GM20431 (cell line): ENCODE measurements at regions not wholly inside any gene's neighbourhood (a gene's known extent, or its start where the extent isn't known, plus 50 kb on each side); places are given as distances from the start of the nearest gene placed in this dataset.

ENCODE experiments used
- in situ Hi-C: fragments of 300-500 bp; cut with MseI, MboI; formaldehyde crosslinking; loops from one replicate; pipeline ENCODE4 v1.15.0; 2020; ENCODE audit warnings: low sequenced_read_pairs; ENCODE audit not compliant: unreplicated experiment

- in situ Hi-C loops, result no loop called here
Measured at GRCh38 chr15:97473627-97474026, 486.9 kb upstream of the ARRDC4 start.

DNA sequence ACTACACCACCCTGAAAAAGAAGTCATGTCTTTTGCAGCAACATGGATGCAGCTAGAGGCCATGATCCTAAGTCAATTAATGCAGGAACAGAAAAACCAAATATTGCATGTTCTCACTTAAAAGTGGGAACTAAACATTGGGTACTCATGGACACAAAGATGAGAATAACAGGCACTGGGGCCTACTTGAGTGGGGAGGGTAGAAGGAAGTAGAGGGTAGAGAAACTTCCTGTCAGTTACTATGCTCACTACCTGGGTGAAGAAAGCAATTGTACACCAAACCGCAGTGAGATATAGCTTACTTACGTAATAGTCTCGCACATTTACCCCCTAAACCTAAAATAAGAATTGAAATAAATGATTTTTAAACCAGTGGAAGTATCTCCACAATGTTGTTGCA is 480.5 kb upstream of the ARRDC4 start:
- in situ Hi-C loops, result no loop called here

GRCh38 chr15:97482521-97482920 is 478.0 kb upstream of the ARRDC4 start:
- in situ Hi-C loops, result no loop called here

DNA sequence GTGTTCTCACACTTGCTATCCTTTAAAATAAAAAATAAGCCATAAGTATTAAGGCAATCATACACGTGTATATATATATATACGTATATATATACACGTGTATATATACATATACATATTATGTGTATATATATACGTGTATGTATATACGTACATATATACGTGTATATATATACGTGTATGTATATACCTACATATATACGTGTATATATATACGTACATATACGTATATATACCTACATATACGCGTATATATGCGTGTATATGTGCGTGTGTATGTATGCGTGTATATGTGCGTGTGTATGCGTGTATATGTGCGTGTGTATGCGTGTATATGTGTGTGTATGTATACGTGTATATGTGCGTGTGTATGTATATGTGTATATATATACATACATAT is 477.3 kb upstream of the ARRDC4 start:
- in situ Hi-C loops, result no loop called here

DNA sequence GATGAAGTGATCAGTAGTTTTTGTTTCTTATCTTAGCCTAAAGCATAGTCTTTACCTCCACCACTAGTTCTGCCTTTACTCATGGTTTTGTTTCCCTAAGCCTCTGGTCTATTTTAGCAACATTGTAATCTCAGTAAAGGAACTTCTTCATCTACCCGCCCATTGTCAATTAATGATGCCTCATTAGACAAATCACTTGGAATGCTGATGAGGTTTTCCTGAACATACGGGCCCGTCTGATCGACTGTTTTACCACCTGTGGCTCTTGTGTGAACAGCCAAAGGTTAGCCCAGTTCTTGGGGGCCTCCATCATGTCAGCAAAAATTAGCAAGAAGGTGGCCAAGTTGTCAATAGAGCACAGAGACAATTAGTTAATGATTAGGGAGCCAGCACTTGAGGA is 470.1 kb upstream of the ARRDC4 start:
- in situ Hi-C loops, result no loop called here

- in situ Hi-C loops, result no loop called here
Measured at GRCh38 chr15:97501291-97501690, 459.2 kb upstream of the ARRDC4 start.

GRCh38 chr15:97502038-97502437 is 458.5 kb upstream of the ARRDC4 start:
- in situ Hi-C loops, result no loop called here

DNA sequence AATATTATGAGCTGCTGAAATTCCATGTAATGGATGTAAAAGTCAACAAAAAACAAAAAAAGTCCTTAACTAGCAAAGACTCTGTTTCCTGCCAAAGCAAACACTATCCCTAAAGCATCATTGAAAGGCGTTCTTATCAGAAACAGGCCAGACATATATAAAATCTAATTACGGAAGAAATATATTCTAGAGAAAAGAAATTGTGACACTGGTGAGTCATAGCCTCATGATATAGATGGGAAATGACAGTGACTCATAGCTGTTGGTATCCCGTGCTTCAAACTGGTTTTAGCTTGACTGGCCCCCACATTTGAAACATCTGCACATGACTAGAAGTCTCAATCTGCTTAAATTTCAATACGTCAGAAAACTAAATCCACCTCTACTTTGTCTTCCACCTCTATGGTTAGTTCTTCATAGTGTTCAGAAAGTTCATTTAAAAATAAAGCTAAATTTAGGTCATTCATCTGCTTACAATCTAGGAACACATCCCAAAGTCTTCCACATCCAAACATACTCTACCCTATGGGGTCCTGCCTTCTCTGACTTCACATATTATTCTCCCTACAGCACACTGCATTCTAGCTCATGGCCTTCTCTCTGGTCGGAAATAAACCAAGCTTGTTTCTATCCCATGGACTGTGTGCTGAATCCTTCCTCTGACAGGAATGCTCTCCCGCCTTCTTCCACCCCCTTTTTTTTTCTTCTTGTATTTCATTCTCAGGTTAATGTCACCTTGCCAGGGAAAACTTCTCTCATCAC is 456.3 kb upstream of the ARRDC4 start:
- in situ Hi-C loops, result no loop called here

- in situ Hi-C loops, result no loop called here
Measured at GRCh38 chr15:97517737-97518136, 442.8 kb upstream of the ARRDC4 start.

DNA sequence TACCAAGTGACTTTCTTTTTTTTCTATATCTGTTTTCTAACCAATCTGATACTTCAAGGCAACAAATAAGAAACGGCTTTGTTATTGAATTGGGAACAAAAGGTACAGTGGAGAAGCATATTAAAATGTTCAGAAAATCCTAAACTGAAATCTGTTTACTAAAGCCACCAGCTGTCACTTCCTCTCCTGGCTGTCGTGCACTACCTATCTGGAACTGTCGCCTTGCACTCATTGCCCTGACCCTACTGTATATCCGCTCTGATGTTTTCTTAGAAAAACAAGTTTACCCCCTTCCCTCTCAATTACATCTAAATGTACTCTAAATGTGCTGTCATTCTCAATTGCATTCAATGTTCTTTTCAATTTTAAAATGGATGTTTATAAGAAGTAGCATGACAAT is 439.8 kb upstream of the ARRDC4 start:
- in situ Hi-C loops, result no loop called here

DNA sequence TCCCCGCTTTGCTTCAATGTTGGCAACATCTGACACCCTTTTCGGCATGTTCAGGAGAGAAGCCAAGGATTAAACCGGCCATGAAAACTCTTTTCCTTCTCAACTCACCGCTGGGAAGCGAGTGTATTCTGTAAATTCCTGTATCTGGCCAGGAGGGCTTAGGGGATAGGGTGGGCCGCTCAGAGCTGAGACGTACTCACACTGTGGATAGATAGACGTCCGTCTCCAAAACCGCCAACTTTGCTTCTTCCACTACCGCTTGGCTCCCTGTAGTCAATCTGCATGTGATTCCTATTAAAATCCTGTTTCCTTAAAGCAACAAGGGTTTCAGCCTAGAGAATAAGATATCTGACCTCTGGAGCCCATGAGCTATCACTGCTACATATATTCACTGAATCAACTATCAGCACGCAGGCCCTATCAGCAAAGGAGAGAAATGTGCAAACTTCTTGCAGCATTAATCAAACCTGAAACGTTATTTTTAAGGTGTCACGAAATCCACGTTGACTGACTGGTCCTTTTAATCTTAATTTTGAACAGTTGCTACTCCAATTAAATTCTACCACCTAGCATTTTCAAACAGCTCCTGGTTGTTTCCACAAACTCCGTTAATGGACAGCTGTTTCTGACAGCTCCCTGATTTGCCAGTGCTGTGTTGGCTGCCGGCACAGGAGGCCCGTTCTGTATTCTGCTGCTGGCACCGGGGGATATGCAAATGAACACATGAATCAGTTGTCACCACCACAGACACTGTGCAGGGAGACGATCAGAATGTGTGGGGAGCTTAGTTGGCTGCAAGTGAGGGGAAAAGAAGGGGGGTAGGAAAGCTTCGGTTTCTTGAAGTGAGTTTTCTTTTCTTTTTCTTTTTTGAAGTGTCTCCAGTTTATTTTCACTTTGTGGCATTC is 438.9 kb upstream of the ARRDC4 start:
- in situ Hi-C loops, result no loop called here

- in situ Hi-C loops, result no loop called here
Measured at GRCh38 chr15:97522347-97522746, 438.2 kb upstream of the ARRDC4 start.

DNA sequence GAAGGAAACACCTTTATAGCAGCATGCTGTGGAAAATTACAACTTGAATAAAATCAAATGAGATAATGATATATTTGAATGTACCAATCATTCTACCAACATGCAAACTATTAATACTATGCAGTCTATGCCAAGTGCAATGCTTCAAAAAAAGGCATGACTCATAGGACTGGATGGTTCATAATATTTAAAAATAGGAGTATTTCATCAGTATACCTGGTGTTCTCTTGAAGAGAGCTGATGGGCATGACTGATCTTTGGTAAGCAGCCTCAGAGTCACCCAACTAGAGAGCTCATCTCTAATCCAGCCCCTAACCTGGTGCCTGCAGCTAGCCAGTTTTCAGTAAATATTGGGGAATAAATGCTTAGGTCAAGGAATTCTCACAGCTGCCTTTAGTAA is 434.7 kb upstream of the ARRDC4 start:
- in situ Hi-C loops, result no loop called here

GRCh38 chr15:97528238-97528637 is 432.3 kb upstream of the ARRDC4 start:
- in situ Hi-C loops, result no loop called here

DNA sequence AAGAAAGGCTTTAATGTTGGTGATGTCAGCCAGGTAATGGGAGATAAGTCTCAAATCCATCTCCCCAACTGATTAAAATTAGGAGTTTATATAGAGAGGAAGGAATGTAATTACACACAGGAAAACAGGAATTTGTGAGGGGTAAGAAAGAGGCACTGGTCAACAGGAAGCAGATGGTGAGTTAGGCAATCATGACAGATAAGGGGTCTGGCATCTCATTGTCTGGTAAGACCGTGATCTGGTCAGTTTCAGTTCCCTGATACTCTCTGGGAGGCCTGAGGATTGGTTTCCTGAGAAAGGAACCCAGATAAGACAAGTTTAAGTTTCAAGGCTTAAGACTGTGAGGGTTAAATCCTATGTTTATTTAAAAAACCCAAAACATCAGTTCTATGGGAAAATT is 414.7 kb upstream of the ARRDC4 start:
- in situ Hi-C loops, result no loop called here

DNA sequence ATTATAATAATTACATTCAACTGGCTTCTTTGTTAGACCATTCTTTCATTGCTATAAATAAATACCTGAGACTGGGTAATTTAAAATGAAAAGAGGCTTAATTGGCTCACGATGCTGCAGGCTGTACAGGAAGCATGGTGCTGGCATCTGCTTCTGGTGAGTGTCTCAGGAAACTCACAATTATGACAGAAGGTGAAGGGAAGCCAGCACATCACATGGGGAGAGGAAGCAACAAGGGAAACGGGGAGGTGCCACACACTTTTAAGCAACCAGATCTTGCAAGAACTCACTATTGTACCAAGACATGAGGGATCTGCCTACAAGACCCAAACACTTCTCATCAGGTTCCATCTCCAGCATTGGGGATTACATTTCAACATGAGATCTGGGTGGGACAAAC is 413.1 kb upstream of the ARRDC4 start:
- in situ Hi-C loops, result no loop called here

DNA sequence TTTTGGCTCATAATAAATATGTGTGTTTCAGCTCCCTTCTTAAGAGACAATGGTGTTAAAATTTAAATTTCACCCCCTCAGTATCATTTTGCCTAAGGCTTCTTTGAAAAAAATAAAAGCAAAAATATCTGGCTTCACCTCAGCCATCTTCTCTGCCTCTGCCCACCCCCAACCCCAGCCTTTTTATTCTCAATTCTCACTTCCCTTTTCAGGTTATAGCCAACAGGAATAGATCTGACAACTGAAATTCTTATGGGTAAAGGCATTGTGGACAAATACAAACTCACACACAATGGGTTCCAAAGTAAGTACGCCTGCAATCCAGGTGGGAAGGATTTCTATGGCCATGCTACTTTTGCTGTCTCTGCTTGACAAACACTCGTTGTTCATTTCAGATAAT is 399.0 kb upstream of the ARRDC4 start:
- in situ Hi-C loops, result no loop called here

DNA sequence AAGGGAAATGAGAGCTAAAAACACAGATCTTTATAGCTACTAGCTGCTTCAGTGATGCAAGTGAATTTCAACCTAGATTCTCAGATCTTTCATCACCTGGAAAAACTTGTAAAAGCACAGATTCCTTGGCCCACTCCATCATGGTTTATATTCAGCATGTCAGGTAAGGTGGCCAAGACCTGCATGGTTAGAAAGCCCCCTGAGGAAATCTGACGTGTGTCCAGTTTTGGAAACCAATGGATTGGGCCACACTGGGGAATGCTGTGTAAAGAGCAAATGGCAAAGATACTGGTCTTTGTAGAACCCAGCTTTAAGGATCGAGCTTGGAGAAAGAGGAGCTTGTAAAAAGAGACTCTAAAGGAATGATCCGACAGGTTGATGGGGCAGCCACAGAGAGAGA is 397.0 kb upstream of the ARRDC4 start:
- in situ Hi-C loops, result no loop called here

- in situ Hi-C loops, result no loop called here
Measured at GRCh38 chr15:97566961-97567360, 393.5 kb upstream of the ARRDC4 start.

GRCh38 chr15:97567411-97567810 is 393.1 kb upstream of the ARRDC4 start:
- in situ Hi-C loops, result no loop called here

DNA sequence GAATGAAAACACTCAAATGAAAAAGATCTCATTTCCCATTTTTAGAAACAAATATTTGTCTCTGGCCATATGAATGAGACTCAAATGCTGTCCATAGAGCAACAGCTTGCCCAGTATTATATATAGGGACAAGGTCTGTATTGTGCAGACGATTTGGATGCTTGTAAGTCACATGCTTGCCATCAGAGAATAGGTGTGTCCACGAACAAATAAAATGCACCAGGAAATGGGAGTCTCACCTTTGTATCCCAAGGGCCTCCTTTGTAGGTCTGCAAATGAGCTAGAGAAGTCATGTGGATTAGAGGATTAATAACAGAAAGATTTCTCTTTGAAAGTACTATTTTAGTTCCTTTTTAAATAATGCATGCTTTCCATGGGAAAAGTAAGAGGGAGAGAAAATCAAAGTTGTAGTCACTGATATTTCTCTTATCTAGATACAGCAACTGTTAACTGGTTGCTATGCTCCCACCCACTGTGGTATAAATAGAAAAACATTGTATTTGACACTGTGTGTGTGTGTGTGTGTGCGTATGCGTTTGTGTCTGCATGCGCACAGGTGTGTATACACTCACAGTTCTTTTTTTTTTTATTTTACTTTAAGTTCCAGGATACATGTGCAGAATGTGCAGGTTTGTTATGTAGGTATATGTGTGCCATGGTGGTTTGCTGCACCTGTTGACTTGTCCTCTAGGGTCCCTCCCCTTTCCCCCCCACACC is 383.4 kb upstream of the ARRDC4 start:
- in situ Hi-C loops, result no loop called here
